PC-3 (cell line): ENCODE measurements at regions not wholly inside any gene's neighbourhood (a gene's known extent, or its start where the extent isn't known, plus 50 kb on each side); places are given as distances from the start of the nearest gene placed in this dataset.

ENCODE experiments used
- ATAC-seq: fragments of 200-7000 bp; cut with Tn5 transposase; 2 replicates; pipeline ENCODE4 v1.9.1; 2020; ENCODE audit warnings: mild to moderate bottlenecking, moderate library complexity
- BruUV-seq: library from RNA; stranded (reverse); fragments of 400-500 nt; replicated peaks from 2 replicates; lab custom pipeline; 2021; lab: Mats Ljungman, UMichigan
- CTCF ChIA-PET: fragments of 300-600 bp; sonication (Branson Sonifier 250); formaldehyde crosslinking; loops from one replicate; lab custom pipeline; 2022; ENCODE audit warnings: antibody characterized with exemption; lab: Charles Lee
- POLR2A ChIA-PET: fragments of 300-600 bp; sonication (Branson Sonifier 250); formaldehyde crosslinking; loops from one replicate; lab custom pipeline; 2022; ENCODE audit warnings: antibody characterized with exemption; ENCODE audit not compliant: unreplicated experiment; lab: Charles Lee
- DNase-seq: peaks from one replicate; pipeline ENCODE4 v3.0.0-alpha.2; 2015
- H2AFZ ChIP-seq: fragments of 300-600 bp; sonication (generic); 2 replicates; pipeline ENCODE4 v1.6.0; 2016; ENCODE audit warnings: antibody characterized with exemption, low read length
- H3F3A ChIP-seq: fragments of 300-600 bp; sonication (generic); one replicate; pipeline ENCODE4 v1.6.0; 2017; ENCODE audit warnings: antibody characterized with exemption, low read length, control low read depth, mild to moderate bottlenecking; ENCODE audit not compliant: unreplicated experiment
- H3K27ac ChIP-seq: fragments of 300-600 bp; sonication (generic); 2 replicates; pipeline ENCODE4 v1.5.1; 2016; ENCODE audit warnings: mild to moderate bottlenecking, low read length
- H3K27me3 ChIP-seq: fragments of 300-600 bp; sonication (generic); 2 replicates; pipeline ENCODE4 v1.6.1; 2016; ENCODE audit warnings: low read length, mixed read lengths
- H3K36me3 ChIP-seq: fragments of 300-600 bp; sonication (generic); 2 replicates; pipeline ENCODE4 v1.6.1; 2016; ENCODE audit warnings: low read depth, mixed run types, low read length, mixed read lengths
- H3K4me1 ChIP-seq: fragments of 300-600 bp; sonication (generic); 2 replicates; pipeline ENCODE4 v1.5.1; 2016; ENCODE audit warnings: low read length; ENCODE audit not compliant: insufficient read depth
- H3K4me2 ChIP-seq: fragments of 300-600 bp; sonication (generic); 2 replicates; pipeline ENCODE4 v1.6.0; 2016; ENCODE audit warnings: low read length
- H3K4me3 ChIP-seq: fragments of 300-600 bp; sonication (generic); 2 replicates; pipeline ENCODE4 v1.5.1; 2016; ENCODE audit warnings: mild to moderate bottlenecking, low read length, mixed read lengths
- H3K79me2 ChIP-seq: fragments of 300-600 bp; sonication (generic); 2 replicates; pipeline ENCODE4 v1.6.1; 2017; ENCODE audit warnings: low read length, mixed read lengths
- H3K9ac ChIP-seq: fragments of 300-600 bp; sonication (generic); 2 replicates; pipeline ENCODE4 v1.6.0; 2016; ENCODE audit warnings: mild to moderate bottlenecking, low read length
- H3K9me2 ChIP-seq: fragments of 300-600 bp; sonication (generic); replicated peaks from 2 replicates; pipeline ENCODE4 v1.6.1; 2016; ENCODE audit warnings: mixed run types, low read length, mixed read lengths
- H3K9me3 ChIP-seq: fragments of 300-600 bp; sonication (generic); 2 replicates; pipeline ENCODE4 v1.6.1; 2016; ENCODE audit warnings: low read length, mixed read lengths
- H4K20me1 ChIP-seq: fragments of 300-600 bp; sonication (generic); 2 replicates; pipeline ENCODE4 v1.6.1; 2016; ENCODE audit warnings: low read length, mixed read lengths
- CTCF ChIP-seq: fragments of 300-600 bp; sonication (generic); conservative IDR thresholded peaks from 2 replicates; pipeline ENCODE4 v1.5.1; 2017; ENCODE audit warnings: antibody characterized with exemption, low read depth, mild to moderate bottlenecking, low read length
- EZH2 ChIP-seq: fragments of 300-600 bp; sonication (generic); IDR thresholded peaks from one replicate; pipeline ENCODE4 v1.6.1; 2017; ENCODE audit warnings: antibody characterized with exemption, mild to moderate bottlenecking, low read length; ENCODE audit not compliant: unreplicated experiment
- EZH2phosphoT487 ChIP-seq: fragments of 300-600 bp; sonication (generic); IDR thresholded peaks from 2 replicates; pipeline ENCODE4 v1.6.1; 2018; ENCODE audit warnings: mild to moderate bottlenecking, antibody characterized with exemption, low read length, borderline replicate concordance
- intact Hi-C: fragments of 100-400 bp; cut with micrococcal nuclease; formaldehyde crosslinking; loops from 2 replicates; pipeline ENCODE4 v1.9.0; 2023

GRCh38 chr7:24192053-24192452 lies 91.9 kb upstream of the NPY start:
- Histone ChIP-seq H3K27ac (no peak overlapping the region), H3K4me1 (no peaks in the 10 kb centered on the region), H3K27me3 (peaks cover 21% of the 10 kb centered on the region), H3K4me2 (no peak overlapping the region), H3K4me3 (no peak overlapping the region), H3K9me2 (no peaks in the 10 kb centered on the region), H3K9ac (no peak overlapping the region), H3K9me3 (no peaks in the 10 kb centered on the region), H4K20me1 (no peaks in the 10 kb centered on the region), H2AFZ (no peak overlapping the region), H3K36me3 (no peaks in the 10 kb centered on the region), H3F3A (no peaks in the 10 kb centered on the region), H3K79me2 (no peaks in the 10 kb centered on the region)
- TF ChIP-seq CTCF (no peak), EZH2 (no peak), EZH2phosphoT487 (no peak)
- POLR2A ChIA-PET = no interaction called here
- ATAC-seq = no peak
- peak; percentile 3 for DNase-seq
- intact Hi-C loops = no loop called here
- CTCF ChIA-PET = no interaction called here
- no TSS peak for BruUV-seq

- ATAC-seq (no peak), DNase-seq (no peak)
- no TSS peak for BruUV-seq
- H3K4me2 ChIP-seq = no peak overlapping the region
- H3K36me3 ChIP-seq = no peaks in the 10 kb centered on the region
- no peak overlapping the region for H3K4me3 ChIP-seq
- no peak overlapping the region for H3K27ac ChIP-seq
- no peaks in the 10 kb centered on the region for H3K9me2 ChIP-seq
- no peaks in the 10 kb centered on the region for H3K4me1 ChIP-seq
- no peaks in the 10 kb centered on the region for H4K20me1 ChIP-seq
- POLR2A ChIA-PET = no interaction called here
- H3K27me3 ChIP-seq = peaks cover 15% of the 10 kb centered on the region
- no peaks in the 10 kb centered on the region for H3K79me2 ChIP-seq
- intact Hi-C loops = no loop called here
- CTCF ChIA-PET = no interaction called here
- no peaks in the 10 kb centered on the region for H3F3A ChIP-seq
- no peaks in the 10 kb centered on the region for H3K9me3 ChIP-seq
- TF ChIP-seq EZH2phosphoT487 (no peak), CTCF (no peak), EZH2 (no peak)
- H3K9ac ChIP-seq = no peak overlapping the region
- H2AFZ ChIP-seq = no peak overlapping the region
These were observed 91.3 kb upstream of the NPY start for GRCh38 chr7:24192691-24193090.

GRCh38 chr7:24197852-24198251 lies 86.1 kb upstream of the NPY start:
- Histone ChIP-seq H4K20me1 (no peaks in the 10 kb centered on the region), H3K27ac (no peak overlapping the region), H3K4me2 (no peak overlapping the region), H3K9me3 (no peaks in the 10 kb centered on the region), H3K4me3 (no peak overlapping the region), H3F3A (no peaks in the 10 kb centered on the region), H3K36me3 (no peaks in the 10 kb centered on the region), H3K27me3 (no peaks in the 10 kb centered on the region), H3K4me1 (no peaks in the 10 kb centered on the region), H3K79me2 (no peaks in the 10 kb centered on the region), H3K9ac (no peak overlapping the region), H3K9me2 (no peaks in the 10 kb centered on the region), H2AFZ (no peak overlapping the region)
- DNase-seq (peak; percentile 14), ATAC-seq (no peak)
- ChIA-PET CTCF (no interaction called here), POLR2A (no interaction called here)
- intact Hi-C loops = no loop called here
- BruUV-seq = no TSS peak
- no peak for TF ChIP-seq EZH2
- TF ChIP-seq CTCF = no peak
- no peak for TF ChIP-seq EZH2phosphoT487
